SK-N-MC (cell line): ENCODE measurements at regions not wholly inside any gene's neighbourhood (a gene's known extent, or its start where the extent isn't known, plus 50 kb on each side); places are given as distances from the start of the nearest gene placed in this dataset.
A peak's percentile ranks its signal among the peaks of the same experiment; 100 is the strongest.

Source experiments
- DNase-seq: peaks from one replicate; pipeline ENCODE4 v3.0.0-alpha.2; 2011; ENCODE audit warnings: low read depth, low spot score
- H3K27ac ChIP-seq: fragments of 200-600 bp; sonication (generic); 2 replicates; pipeline ENCODE4 v1.5.1; 2016; ENCODE audit warnings: mixed run types
- H3K36me3 ChIP-seq: fragments of 200-600 bp; sonication (generic); 2 replicates; pipeline ENCODE4 v1.6.1; 2017; ENCODE audit warnings: antibody characterized with exemption, low read length, mixed read lengths; ENCODE audit not compliant: insufficient read depth
- H3K4me3 ChIP-seq: fragments of 200-600 bp; sonication (generic); 2 replicates; pipeline ENCODE4 v1.5.1; 2016
- H3K9ac ChIP-seq: fragments of 200-600 bp; sonication (generic); 2 replicates; pipeline ENCODE4 v1.8.0; 2017; ENCODE audit warnings: mixed run types, mixed read lengths; ENCODE audit not compliant: insufficient read length
- H3K9me3 ChIP-seq: fragments of 200-600 bp; sonication (generic); 2 replicates; pipeline ENCODE4 v1.6.1; 2017; ENCODE audit warnings: low read depth, mild to moderate bottlenecking, antibody characterized with exemption, low read length, moderate library complexity, mixed read lengths
- EZH2 ChIP-seq: fragments of 200-600 bp; sonication (generic); IDR thresholded peaks from one replicate; pipeline ENCODE4 v1.6.1; 2017; ENCODE audit warnings: antibody characterized with exemption
- FOXP2 ChIP-seq: optimal IDR thresholded peaks from 2 replicates; pipeline ENCODE3; 2011; ENCODE audit warnings: mild to moderate bottlenecking, moderate library complexity; ENCODE audit not compliant: insufficient read depth; ENCODE audit errors: extremely low read length, control extremely low read depth
- POLR2AphosphoS5 ChIP-seq: IDR thresholded peaks from 2 replicates; pipeline ENCODE4 v1.6.1; 2012; ENCODE audit warnings: mild to moderate bottlenecking, low read depth, low read length, borderline replicate concordance

DNA sequence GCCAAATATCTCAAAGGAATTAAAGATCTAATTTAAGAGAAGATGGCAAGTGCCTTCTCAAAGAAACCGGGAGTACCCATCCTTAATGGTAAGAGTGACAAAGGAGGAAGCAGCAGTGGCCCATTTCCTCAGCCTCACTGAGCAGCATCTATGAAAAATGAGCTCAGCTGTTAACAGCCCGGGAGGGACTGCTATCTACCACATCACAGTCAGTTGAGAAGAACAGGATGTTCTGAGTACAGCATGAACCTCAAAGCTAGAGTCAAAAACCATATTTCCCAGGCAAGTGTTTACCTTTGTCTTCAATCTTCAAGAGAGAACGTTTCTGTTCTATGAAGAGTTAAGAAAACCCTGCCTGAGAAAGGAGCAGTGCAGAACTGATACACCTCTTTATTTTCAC, 115.0 kb downstream of the BTG1 start:
- Histone ChIP-seq H3K36me3 (no peaks in the 10 kb centered on the region), H3K4me3 (no peak overlapping the region), H3K27ac (no peak overlapping the region), H3K9me3 (no peaks in the 10 kb centered on the region), H3K9ac (no peak overlapping the region)
- TF ChIP-seq EZH2 = no peak
- TF ChIP-seq POLR2AphosphoS5 = no peak
- no peak for TF ChIP-seq FOXP2
- DNase-seq = no peak

- TF ChIP-seq POLR2AphosphoS5 = no peak
- TF ChIP-seq FOXP2 = no peak
- no peak for TF ChIP-seq EZH2
- no peak overlapping the region for H3K9ac ChIP-seq
- H3K4me3 ChIP-seq = no peak overlapping the region
- DNase-seq = no peak
- H3K36me3 ChIP-seq = no peaks in the 10 kb centered on the region
- no peak overlapping the region for H3K27ac ChIP-seq
- no peaks in the 10 kb centered on the region for H3K9me3 ChIP-seq
Observed at GRCh38 chr12:92029902-92030586, 115.6 kb downstream of the BTG1 start.

DNA sequence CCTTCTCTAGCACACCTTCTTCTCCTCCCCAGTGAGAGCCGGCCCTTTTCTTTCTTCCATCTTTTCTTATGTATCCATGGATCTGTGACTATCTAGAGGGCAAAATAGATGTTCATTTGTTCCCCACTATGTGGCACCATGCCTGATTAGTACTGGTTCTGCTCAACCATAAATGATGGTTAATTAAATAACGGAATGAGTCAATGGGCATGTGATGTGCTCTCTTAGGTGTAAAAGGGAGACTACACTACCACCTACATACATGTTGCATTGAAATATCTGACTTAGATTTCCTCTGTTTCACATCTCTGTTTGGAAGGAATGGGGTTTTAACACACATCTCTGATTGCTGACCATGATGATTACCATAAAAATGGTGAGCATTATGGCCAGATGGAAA, 116.5 kb downstream of the BTG1 start:
- no peak overlapping the region for H3K4me3 ChIP-seq
- no peak for DNase-seq
- TF ChIP-seq POLR2AphosphoS5 (no peak), EZH2 (no peak), FOXP2 (no peak)
- H3K27ac ChIP-seq = no peak overlapping the region
- H3K9me3 ChIP-seq = no peaks in the 10 kb centered on the region
- H3K9ac ChIP-seq = no peak overlapping the region
- H3K36me3 ChIP-seq = no peaks in the 10 kb centered on the region

DNA sequence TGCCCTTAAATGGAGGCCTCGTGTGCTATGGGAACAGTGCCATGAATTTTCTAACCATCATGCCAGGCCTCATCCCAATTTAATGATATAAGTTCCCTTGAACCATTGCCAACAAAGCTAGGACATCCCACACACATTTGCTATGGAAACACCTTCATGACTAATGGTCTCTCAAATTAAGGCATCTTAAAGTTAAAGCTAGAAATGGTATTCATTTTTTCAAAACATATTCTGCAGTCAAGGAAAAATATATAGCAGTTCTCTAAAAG, 117.3 kb downstream of the BTG1 start:
- H3K27ac ChIP-seq = peak overlapping the region; percentile 40; the same call in 1 of the 2 replicates
- TF ChIP-seq POLR2AphosphoS5 (no peak), FOXP2 (no peak), EZH2 (no peak)

DNA sequence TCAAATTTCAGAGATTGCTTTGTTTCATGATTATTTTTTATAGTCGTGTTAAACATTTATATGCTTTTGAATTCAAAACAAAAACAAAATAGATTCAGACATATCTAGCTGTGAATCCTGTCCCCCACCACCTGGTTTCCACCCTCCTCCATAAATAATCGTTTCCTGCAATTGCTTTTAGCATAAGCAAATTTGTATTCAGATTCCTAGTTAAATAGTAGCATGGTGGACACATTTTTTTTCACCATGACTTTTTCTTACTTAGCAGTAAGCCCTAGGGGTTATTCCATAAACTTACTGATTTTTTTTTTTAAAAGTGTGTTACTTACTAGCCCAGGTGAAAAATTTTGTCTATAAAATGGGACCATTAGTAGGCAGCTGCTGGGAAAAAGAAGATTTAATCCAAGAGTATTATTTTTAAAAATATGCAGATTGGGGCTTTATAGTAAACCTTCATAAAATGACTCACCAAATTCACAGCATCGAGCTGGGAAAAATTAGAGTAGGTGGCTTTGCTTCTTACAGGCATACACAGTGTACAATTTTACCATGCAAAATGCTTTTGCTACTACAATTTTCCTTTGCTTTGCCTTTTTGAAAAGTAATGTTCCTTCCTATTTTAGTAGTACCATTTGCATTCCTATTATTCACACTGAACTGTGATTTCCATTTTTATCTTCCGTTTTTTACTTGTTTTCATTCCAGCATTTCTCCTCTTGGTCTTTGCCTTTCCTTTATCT, 117.8 kb downstream of the BTG1 start:
- H3K9ac ChIP-seq = peak overlapping the region; percentile 26
- no peak overlapping the region for H3K4me3 ChIP-seq
- no peak for DNase-seq
- no peaks in the 10 kb centered on the region for H3K9me3 ChIP-seq
- TF ChIP-seq EZH2 (no peak), POLR2AphosphoS5 (no peak), FOXP2 (no peak)
- peak overlapping the region; percentile 40; the same call in 1 of the 2 replicates for H3K27ac ChIP-seq
- no peaks in the 10 kb centered on the region for H3K36me3 ChIP-seq

More for the DNA sequence above, 117.3 kb downstream of the BTG1 start:
- H3K4me3 ChIP-seq = no peak overlapping the region
- H3K9me3 ChIP-seq = no peaks in the 10 kb centered on the region
- H3K36me3 ChIP-seq = no peaks in the 10 kb centered on the region
- H3K9ac ChIP-seq = no peak overlapping the region
- DNase-seq = no peak

- peak overlapping the region; percentile 1; the same call in 1 of the 2 replicates for H3K27ac ChIP-seq
- H3K36me3 ChIP-seq = no peaks in the 10 kb centered on the region
- no peaks in the 10 kb centered on the region for H3K9me3 ChIP-seq
- H3K9ac ChIP-seq = no peak overlapping the region
- no peak for TF ChIP-seq POLR2AphosphoS5
- no peak for TF ChIP-seq FOXP2
- TF ChIP-seq EZH2 = no peak
- no peak for DNase-seq
- H3K4me3 ChIP-seq = no peak overlapping the region
Observed at GRCh38 chr12:92027243-92027642, 118.4 kb downstream of the BTG1 start.

DNA sequence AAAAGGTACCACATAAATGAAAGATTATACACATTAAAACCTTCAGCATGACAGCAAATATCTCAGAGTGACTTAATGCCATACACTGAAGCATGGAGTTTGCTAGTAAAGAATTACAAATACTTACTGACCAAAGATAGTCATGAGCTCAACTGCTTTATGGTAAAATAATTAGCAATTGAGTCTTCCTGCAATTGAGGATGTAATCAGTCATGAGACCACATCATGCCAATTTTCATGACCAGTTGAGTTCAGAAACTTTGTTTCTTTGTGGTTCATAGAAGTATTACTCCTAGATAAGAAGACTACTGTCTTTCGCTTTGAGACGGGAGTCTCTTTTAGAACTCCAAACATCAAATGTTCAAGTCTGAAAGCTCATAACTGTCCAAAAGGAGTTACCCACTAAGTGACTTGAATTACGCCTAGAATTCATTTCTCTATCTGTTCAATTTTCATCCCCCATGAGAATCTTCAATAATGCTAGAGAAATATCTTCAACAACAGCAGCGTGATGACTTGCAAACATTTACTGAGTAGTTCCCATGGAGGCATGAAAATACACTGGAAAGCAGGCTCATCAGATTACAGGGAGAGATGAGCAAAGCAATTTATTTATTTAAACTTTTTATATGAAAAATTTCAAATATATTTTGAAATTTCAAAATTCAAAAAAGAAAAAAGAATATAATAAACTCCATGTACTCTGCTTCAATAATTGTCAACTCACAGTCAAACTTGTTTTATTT, 120.0 kb downstream of the BTG1 start:
- H3K36me3 ChIP-seq = no peaks in the 10 kb centered on the region
- no peaks in the 10 kb centered on the region for H3K9me3 ChIP-seq
- H3K27ac ChIP-seq = no peak overlapping the region
- H3K4me3 ChIP-seq = no peak overlapping the region
- no peak for TF ChIP-seq POLR2AphosphoS5
- no peak for TF ChIP-seq EZH2
- no peak for TF ChIP-seq FOXP2
- no peak overlapping the region for H3K9ac ChIP-seq
- DNase-seq = no peak

DNA sequence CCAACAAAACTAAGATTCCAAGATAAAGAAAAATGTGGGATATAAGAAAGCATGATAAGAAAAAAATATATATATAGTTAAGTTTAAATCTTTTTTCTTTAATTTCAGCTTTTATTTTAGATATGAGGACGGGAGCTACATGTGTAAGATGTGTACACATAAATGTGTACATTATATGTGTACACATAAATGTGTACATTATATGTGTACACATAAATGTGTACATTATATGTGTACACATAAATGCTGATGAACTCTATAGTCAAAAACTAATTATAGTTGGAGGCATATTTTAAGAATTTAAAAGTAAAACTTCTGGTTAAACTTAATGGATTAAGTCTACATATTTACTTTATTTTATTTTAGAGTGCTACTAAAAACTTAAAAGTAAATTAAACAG, 123.6 kb downstream of the BTG1 start:
- Histone ChIP-seq H3K9ac (no peak overlapping the region), H3K9me3 (no peaks in the 10 kb centered on the region), H3K27ac (no peak overlapping the region), H3K36me3 (no peaks in the 10 kb centered on the region), H3K4me3 (no peak overlapping the region)
- TF ChIP-seq EZH2 (no peak), POLR2AphosphoS5 (no peak), FOXP2 (no peak)
- DNase-seq = no peak

GRCh38 chr12:92021666-92022035, 124.0 kb downstream of the BTG1 start:
- DNase-seq = no peak
- Histone ChIP-seq H3K9ac (no peak overlapping the region), H3K9me3 (no peaks in the 10 kb centered on the region), H3K27ac (no peak overlapping the region), H3K36me3 (no peaks in the 10 kb centered on the region), H3K4me3 (no peak overlapping the region)
- TF ChIP-seq EZH2 = no peak
- TF ChIP-seq POLR2AphosphoS5 = no peak
- TF ChIP-seq FOXP2 = no peak
